ENCODE measurements at regions not wholly inside any gene's neighbourhood (a gene's known extent, or its start where the extent isn't known, plus 50 kb on each side); places are given as distances from the start of the nearest gene placed in this dataset.

DNA sequence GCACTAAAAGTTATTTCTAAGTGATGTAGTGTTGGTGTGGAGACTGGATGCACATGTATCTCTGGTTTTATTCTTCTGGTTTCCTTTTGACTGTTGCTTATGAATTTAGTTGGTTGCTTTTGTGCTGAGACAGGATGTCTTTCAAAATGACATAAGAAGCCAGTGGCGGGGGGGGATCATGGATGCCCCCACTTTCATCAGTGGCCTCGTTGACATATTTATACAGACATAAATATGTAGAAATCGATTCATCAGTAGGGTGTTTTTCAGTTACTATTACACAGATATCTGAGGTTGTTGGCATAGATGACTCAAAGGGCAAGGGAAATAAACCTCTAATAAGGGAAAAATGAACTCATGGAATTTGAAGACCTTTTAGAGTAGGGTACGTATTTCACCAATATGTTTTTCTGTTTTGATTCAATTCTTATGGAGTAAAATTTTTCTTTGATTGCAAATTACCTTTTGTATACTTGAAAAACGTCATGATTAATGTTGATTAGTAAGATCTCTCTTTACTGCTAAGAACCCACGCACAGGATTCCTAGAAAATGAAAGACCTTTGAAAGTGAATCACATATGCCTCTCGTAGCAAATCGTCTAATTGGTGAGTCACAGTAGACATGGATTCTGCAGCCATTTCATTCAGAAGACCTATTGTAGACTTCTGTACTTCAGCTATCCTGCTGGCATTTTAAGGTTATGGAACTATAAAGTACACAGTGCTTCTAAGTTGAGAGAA lies 97.4 kb upstream of the RBMS3 start:
- DNase-seq: no peak
- no peaks in the 10 kb centered on the region for H3K36me3 ChIP-seq (ENCODE audit: control insufficient read depth in 3 of 3, insufficient read depth in 2 of 3, low read depth in 1 of 3, low read length in 3 of 3)
- no peak overlapping the region for H3K27ac ChIP-seq (ENCODE audit: low read depth in 1 of 3, low read length in 2 of 3)
- 56 to 66% (median 66%) methylated on average over 8 of the region's 8 CpGs for WGBS, 3 donors
- no peaks in the 10 kb centered on the region for H3K27me3 ChIP-seq (ENCODE audit: control insufficient read depth in 3 of 3, insufficient read depth in 3 of 3, low read length in 3 of 3)
- no peak overlapping the region for H3K4me3 ChIP-seq (ENCODE audit: low read depth in 1 of 3, low read length in 3 of 3)
- no peak for FAIRE-seq
- no peaks in the 10 kb centered on the region for H3K4me1 ChIP-seq (ENCODE audit: control insufficient read depth in 3 of 3, insufficient read depth in 2 of 3, low read depth in 1 of 3, low read length in 2 of 3)
- no peaks in the 10 kb centered on the region for H3K9me3 ChIP-seq (ENCODE audit: control insufficient read depth in 2 of 2, insufficient read depth in 1 of 2, low read depth in 1 of 2, low read length in 1 of 2)

DNA sequence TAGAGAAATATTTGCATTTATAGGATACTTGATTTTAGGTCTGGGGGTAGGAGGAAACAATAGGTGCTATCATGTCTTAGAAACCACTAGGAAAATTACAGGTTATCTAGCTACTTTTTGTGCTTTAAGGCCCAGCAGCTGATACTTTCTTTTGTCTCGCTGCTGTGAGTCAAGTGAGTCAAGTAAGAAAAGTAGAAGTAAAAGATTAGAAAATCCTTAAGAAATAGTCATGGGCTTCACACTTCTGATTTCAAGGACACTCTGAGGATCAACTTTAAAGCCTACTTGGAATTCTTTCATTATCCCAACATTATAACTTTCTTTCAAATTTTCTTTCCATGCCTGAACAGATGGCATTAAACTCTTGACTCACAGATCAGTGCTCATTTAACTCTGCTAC lies 95.2 kb upstream of the RBMS3 start:
- no peak overlapping the region for H3K27ac ChIP-seq (ENCODE audit: low read depth in 1 of 3, low read length in 2 of 3)
- H3K4me1 ChIP-seq (ENCODE audit: control insufficient read depth in 3 of 3, insufficient read depth in 2 of 3, low read depth in 1 of 3, low read length in 2 of 3): no peaks in the 10 kb centered on the region
- DNase-seq (no peak), FAIRE-seq (no peak)
- H3K27me3 ChIP-seq (ENCODE audit: control insufficient read depth in 3 of 3, insufficient read depth in 3 of 3, low read length in 3 of 3): no peaks in the 10 kb centered on the region
- no peak overlapping the region for H3K4me3 ChIP-seq (ENCODE audit: low read depth in 1 of 3, low read length in 3 of 3)
- no peaks in the 10 kb centered on the region for H3K36me3 ChIP-seq (ENCODE audit: control insufficient read depth in 3 of 3, insufficient read depth in 2 of 3, low read depth in 1 of 3, low read length in 3 of 3)
- no peaks in the 10 kb centered on the region for H3K9me3 ChIP-seq (ENCODE audit: control insufficient read depth in 2 of 2, insufficient read depth in 1 of 2, low read depth in 1 of 2, low read length in 1 of 2)
- 70 to 88% (median 73%) methylated on average over 1 of the region's 1 CpG for WGBS, 3 donors

- Histone ChIP-seq H3K4me1 (ENCODE audit: control insufficient read depth in 3 of 3, insufficient read depth in 2 of 3, low read depth in 1 of 3, low read length in 2 of 3) (no peaks in the 10 kb centered on the region), H3K4me3 (ENCODE audit: low read depth in 1 of 3, low read length in 3 of 3) (no peak overlapping the region), H3K27ac (ENCODE audit: low read depth in 1 of 3, low read length in 2 of 3) (no peak overlapping the region), H3K9me3 (ENCODE audit: control insufficient read depth in 2 of 2, insufficient read depth in 1 of 2, low read depth in 1 of 2, low read length in 1 of 2) (no peaks in the 10 kb centered on the region), H3K27me3 (ENCODE audit: control insufficient read depth in 3 of 3, insufficient read depth in 3 of 3, low read length in 3 of 3) (no peaks in the 10 kb centered on the region), H3K36me3 (ENCODE audit: control insufficient read depth in 3 of 3, insufficient read depth in 2 of 3, low read depth in 1 of 3, low read length in 3 of 3) (no peaks in the 10 kb centered on the region)
- FAIRE-seq (no peak), DNase-seq (no peak)
- whole genome bisulfite sequencing, 3 donors: 30 to 69% (median 30%) methylated on average over 1 of the region's 1 CpG
Observed at GRCh38 chr3:29186131-29186599, 94.7 kb upstream of the RBMS3 start.

DNA sequence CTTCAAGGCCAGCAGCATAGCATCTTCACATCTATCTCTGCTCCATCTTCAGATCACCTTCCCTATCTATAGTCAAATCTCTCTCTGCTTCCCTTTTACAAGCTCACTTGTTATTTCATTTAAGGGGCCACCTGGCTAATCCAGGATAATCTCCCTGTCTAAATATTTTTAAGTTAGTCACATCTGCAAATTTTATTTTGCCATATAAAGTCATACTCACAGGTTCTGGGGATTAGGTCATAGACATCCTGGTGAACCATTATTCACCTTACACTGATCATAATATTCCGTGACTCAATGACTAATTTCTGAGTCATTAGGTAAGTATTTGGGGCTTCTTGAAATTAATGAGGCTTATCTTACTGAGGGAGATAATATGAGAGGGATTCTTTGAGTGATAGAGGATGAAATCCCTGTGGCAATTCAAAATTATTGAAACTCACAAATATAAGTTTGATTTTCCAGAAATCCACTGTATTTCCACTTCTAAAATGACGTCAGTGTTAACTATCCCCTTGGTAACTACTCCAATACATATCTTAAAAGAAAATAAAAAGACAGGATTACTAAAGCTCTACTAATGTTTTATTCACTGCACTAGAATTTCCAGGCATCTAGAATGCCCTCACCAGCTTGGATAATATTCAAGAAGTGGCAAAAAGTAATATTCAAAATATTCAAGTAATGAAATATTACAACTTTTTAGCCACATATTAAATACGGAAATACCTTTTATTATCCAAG lies 93.7 kb upstream of the RBMS3 start:
- DNase-seq: no peak
- H3K4me1 ChIP-seq (ENCODE audit: control insufficient read depth in 3 of 3, insufficient read depth in 2 of 3, low read depth in 1 of 3, low read length in 2 of 3): no peaks in the 10 kb centered on the region
- 43 to 67% (median 49%) methylated on average over 3 of the region's 3 CpGs for WGBS, 3 donors
- no peaks in the 10 kb centered on the region for H3K9me3 ChIP-seq (ENCODE audit: control insufficient read depth in 2 of 2, insufficient read depth in 1 of 2, low read depth in 1 of 2, low read length in 1 of 2)
- no peak for FAIRE-seq
- no peaks in the 10 kb centered on the region for H3K27me3 ChIP-seq (ENCODE audit: control insufficient read depth in 3 of 3, insufficient read depth in 3 of 3, low read length in 3 of 3)
- no peak overlapping the region for H3K4me3 ChIP-seq (ENCODE audit: low read depth in 1 of 3, low read length in 3 of 3)
- no peaks in the 10 kb centered on the region for H3K36me3 ChIP-seq (ENCODE audit: control insufficient read depth in 3 of 3, insufficient read depth in 2 of 3, low read depth in 1 of 3, low read length in 3 of 3)
- H3K27ac ChIP-seq (ENCODE audit: low read depth in 1 of 3, low read length in 2 of 3): no peak overlapping the region

- FAIRE-seq (no peak), DNase-seq (no peak)
- Histone ChIP-seq H3K9me3 (ENCODE audit: control insufficient read depth in 2 of 2, insufficient read depth in 1 of 2, low read depth in 1 of 2, low read length in 1 of 2) (no peaks in the 10 kb centered on the region), H3K4me1 (ENCODE audit: control insufficient read depth in 3 of 3, insufficient read depth in 2 of 3, low read depth in 1 of 3, low read length in 2 of 3) (no peaks in the 10 kb centered on the region), H3K36me3 (ENCODE audit: control insufficient read depth in 3 of 3, insufficient read depth in 2 of 3, low read depth in 1 of 3, low read length in 3 of 3) (no peaks in the 10 kb centered on the region), H3K27ac (ENCODE audit: low read depth in 1 of 3, low read length in 2 of 3) (no peak overlapping the region), H3K27me3 (ENCODE audit: control insufficient read depth in 3 of 3, insufficient read depth in 3 of 3, low read length in 3 of 3) (no peaks in the 10 kb centered on the region), H3K4me3 (ENCODE audit: low read depth in 1 of 3, low read length in 3 of 3) (no peak overlapping the region)
Observed at GRCh38 chr3:29189328-29189727, 91.5 kb upstream of the RBMS3 start.

- DNase-seq (no peak), FAIRE-seq (no peak)
- no peaks in the 10 kb centered on the region for H3K27me3 ChIP-seq (ENCODE audit: control insufficient read depth in 3 of 3, insufficient read depth in 3 of 3, low read length in 3 of 3)
- H3K36me3 ChIP-seq (ENCODE audit: control insufficient read depth in 3 of 3, insufficient read depth in 2 of 3, low read depth in 1 of 3, low read length in 3 of 3): no peaks in the 10 kb centered on the region
- H3K4me1 ChIP-seq (ENCODE audit: control insufficient read depth in 3 of 3, insufficient read depth in 2 of 3, low read depth in 1 of 3, low read length in 2 of 3): no peaks in the 10 kb centered on the region
- H3K4me3 ChIP-seq (ENCODE audit: low read depth in 1 of 3, low read length in 3 of 3): no peak overlapping the region
- H3K9me3 ChIP-seq (ENCODE audit: control insufficient read depth in 2 of 2, insufficient read depth in 1 of 2, low read depth in 1 of 2, low read length in 1 of 2): peaks cover 0 to 5% of the 10 kb centered on the region in 2 donors
- no peak overlapping the region for H3K27ac ChIP-seq (ENCODE audit: low read depth in 1 of 3, low read length in 2 of 3)
- WGBS, 3 donors: 77 to 92% (median 81%) methylated on average over 1 of the region's 1 CpG
Observed at GRCh38 chr3:29194139-29194538, 86.7 kb upstream of the RBMS3 start.

GRCh38 chr3:29195056-29195455 lies 85.8 kb upstream of the RBMS3 start:
- WGBS, 3 donors: 33 to 63% (median 37%) methylated on average over 3 of the region's 3 CpGs
- H3K27me3 ChIP-seq (ENCODE audit: control insufficient read depth in 3 of 3, insufficient read depth in 3 of 3, low read length in 3 of 3): no peaks in the 10 kb centered on the region
- FAIRE-seq (no peak), DNase-seq (no peak)
- H3K9me3 ChIP-seq (ENCODE audit: control insufficient read depth in 2 of 2, insufficient read depth in 1 of 2, low read depth in 1 of 2, low read length in 1 of 2): peaks cover 0 to 5% of the 10 kb centered on the region in 2 donors
- H3K27ac ChIP-seq (ENCODE audit: low read depth in 1 of 3, low read length in 2 of 3): no peak overlapping the region
- no peak overlapping the region for H3K4me3 ChIP-seq (ENCODE audit: low read depth in 1 of 3, low read length in 3 of 3)
- no peaks in the 10 kb centered on the region for H3K36me3 ChIP-seq (ENCODE audit: control insufficient read depth in 3 of 3, insufficient read depth in 2 of 3, low read depth in 1 of 3, low read length in 3 of 3)
- no peaks in the 10 kb centered on the region for H3K4me1 ChIP-seq (ENCODE audit: control insufficient read depth in 3 of 3, insufficient read depth in 2 of 3, low read depth in 1 of 3, low read length in 2 of 3)

GRCh38 chr3:29201604-29202003 lies 79.3 kb upstream of the RBMS3 start:
- Histone ChIP-seq H3K27ac (ENCODE audit: low read depth in 1 of 3, low read length in 2 of 3) (no peak overlapping the region), H3K27me3 (ENCODE audit: control insufficient read depth in 3 of 3, insufficient read depth in 3 of 3, low read length in 3 of 3) (no peaks in the 10 kb centered on the region), H3K9me3 (ENCODE audit: control insufficient read depth in 2 of 2, insufficient read depth in 1 of 2, low read depth in 1 of 2, low read length in 1 of 2) (no peaks in the 10 kb centered on the region), H3K36me3 (ENCODE audit: control insufficient read depth in 3 of 3, insufficient read depth in 2 of 3, low read depth in 1 of 3, low read length in 3 of 3) (no peaks in the 10 kb centered on the region), H3K4me1 (ENCODE audit: control insufficient read depth in 3 of 3, insufficient read depth in 2 of 3, low read depth in 1 of 3, low read length in 2 of 3) (no peaks in the 10 kb centered on the region), H3K4me3 (ENCODE audit: low read depth in 1 of 3, low read length in 3 of 3) (no peak overlapping the region)
- WGBS, 3 donors: 75 to 85% (median 80%) methylated on average over 1 of the region's 1 CpG
- DNase-seq (no peak), FAIRE-seq (no peak)

All from small intestine (tissue), 7 donors.